Panc1 (cell line): ENCODE measurements at regions not wholly inside any gene's neighbourhood (a gene's known extent, or its start where the extent isn't known, plus 50 kb on each side); places are given as distances from the start of the nearest gene placed in this dataset.

Source experiments
- CTCF ChIP-seq: fragments of 450-650 bp; IDR thresholded peaks from 2 replicates; pipeline ENCODE4 v1.5.1; 2017; ENCODE audit warnings: mild to moderate bottlenecking
- TCF7L2 ChIP-seq: IDR thresholded peaks from 2 replicates; pipeline ENCODE4 v1.6.1; 2011; ENCODE audit warnings: mild to moderate bottlenecking, low read depth, low read length, inconsistent platforms

- TF ChIP-seq CTCF, result no peak
- no peak for TF ChIP-seq TCF7L2
Measured at GRCh38 chr12:115646210-115646609, 631.3 kb downstream of the MED13L start.
